OCI-LY1 (cell line): ENCODE measurements at regions not wholly inside any gene's neighbourhood (a gene's known extent, or its start where the extent isn't known, plus 50 kb on each side); places are given as distances from the start of the nearest gene placed in this dataset.

Experiments
- EZH2 ChIP-seq: fragments of 200-600 bp; sonication (generic), shearing (Covaris generic); IDR thresholded peaks from 2 replicates; pipeline ENCODE4 v1.8.0; 2017; ENCODE audit warnings: borderline replicate concordance, mixed run types, mild to moderate bottlenecking, antibody characterized with exemption, low read length, moderate library complexity, mixed read lengths
- TF ChIP-seq, protein P1 (sequence below): fragments of 200-600 bp; sonication (generic), shearing (Covaris generic); IDR thresholded peaks from 2 replicates; pipeline ENCODE4 v1.5.1; 2017; ENCODE audit warnings: mild to moderate bottlenecking, antibody characterized with exemption, low read length, moderate library complexity, mixed read lengths

DNA sequence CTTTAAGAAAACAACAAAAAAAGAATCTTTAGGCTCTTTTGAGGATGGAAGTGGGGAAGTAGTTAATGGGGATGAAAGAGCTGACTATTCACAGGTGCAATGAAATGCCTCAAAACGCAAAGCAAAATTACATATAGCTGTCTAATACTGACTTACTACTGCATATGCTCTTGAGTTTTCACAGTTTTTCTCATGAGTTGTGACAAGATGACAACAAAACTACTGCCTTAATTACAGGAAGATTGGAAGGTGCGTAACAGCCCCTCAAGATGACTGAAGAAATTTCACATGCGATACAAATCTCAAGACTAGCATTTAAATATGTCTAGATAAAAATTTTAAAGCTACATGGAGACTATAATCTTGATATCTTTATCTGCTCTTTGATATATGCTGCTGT, 547.8 kb upstream of the POU3F2 start:
- TF ChIP-seq, protein P1, sequence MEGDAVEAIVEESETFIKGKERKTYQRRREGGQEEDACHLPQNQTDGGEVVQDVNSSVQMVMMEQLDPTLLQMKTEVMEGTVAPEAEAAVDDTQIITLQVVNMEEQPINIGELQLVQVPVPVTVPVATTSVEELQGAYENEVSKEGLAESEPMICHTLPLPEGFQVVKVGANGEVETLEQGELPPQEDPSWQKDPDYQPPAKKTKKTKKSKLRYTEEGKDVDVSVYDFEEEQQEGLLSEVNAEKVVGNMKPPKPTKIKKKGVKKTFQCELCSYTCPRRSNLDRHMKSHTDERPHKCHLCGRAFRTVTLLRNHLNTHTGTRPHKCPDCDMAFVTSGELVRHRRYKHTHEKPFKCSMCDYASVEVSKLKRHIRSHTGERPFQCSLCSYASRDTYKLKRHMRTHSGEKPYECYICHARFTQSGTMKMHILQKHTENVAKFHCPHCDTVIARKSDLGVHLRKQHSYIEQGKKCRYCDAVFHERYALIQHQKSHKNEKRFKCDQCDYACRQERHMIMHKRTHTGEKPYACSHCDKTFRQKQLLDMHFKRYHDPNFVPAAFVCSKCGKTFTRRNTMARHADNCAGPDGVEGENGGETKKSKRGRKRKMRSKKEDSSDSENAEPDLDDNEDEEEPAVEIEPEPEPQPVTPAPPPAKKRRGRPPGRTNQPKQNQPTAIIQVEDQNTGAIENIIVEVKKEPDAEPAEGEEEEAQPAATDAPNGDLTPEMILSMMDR, result no peak
- TF ChIP-seq EZH2, result no peak
